Keratinocyte (primary cell): ENCODE measurements at regions not wholly inside any gene's neighbourhood (a gene's known extent, or its start where the extent isn't known, plus 50 kb on each side); places are given as distances from the start of the nearest gene placed in this dataset.

Experiments
- DNase-seq: peaks from one replicate; pipeline ENCODE4 v3.0.0-alpha.2; 2011; ENCODE audit warnings: low read depth, missing footprints, low spot score
- FAIRE-seq: peaks from 2 replicates; lab custom pipeline; 2011; peaks lifted over from hg19 to GRCh38; lab: Jason Lieb, UNC
- H2AFZ ChIP-seq: 2 replicates; pipeline ENCODE4 v1.6.0; 2012; ENCODE audit warnings: low read length, control low read depth, inconsistent platforms; ENCODE audit not compliant: control insufficient read depth
- H3K27ac ChIP-seq: 2 replicates; pipeline ENCODE4 v1.5.1; 2011; ENCODE audit warnings: low read length; ENCODE audit not compliant: control insufficient read depth, insufficient read depth
- H3K27me3 ChIP-seq: 3 replicates; pipeline ENCODE4 v1.6.0; 2011; ENCODE audit warnings: low read length; ENCODE audit not compliant: control insufficient read depth, insufficient read depth; ENCODE audit errors: extremely low read depth
- H3K36me3 ChIP-seq, 2 experiments: 2 replicates in 1 of 2; 3 replicates in 1 of 2; pipeline ENCODE4 v1.5.1; 2011; ENCODE audit warnings: low read length in 2 of 2, mild to moderate bottlenecking in 1 of 2; ENCODE audit not compliant: control insufficient read depth in 2 of 2, insufficient read depth in 2 of 2; ENCODE audit errors: extremely low read depth in 1 of 2
- H3K4me1 ChIP-seq: 3 replicates; pipeline ENCODE4 v1.5.1; 2011; ENCODE audit warnings: low read length; ENCODE audit not compliant: control insufficient read depth, insufficient read depth; ENCODE audit errors: extremely low read depth
- H3K4me2 ChIP-seq: 3 replicates; pipeline ENCODE4 v1.6.0; 2011; ENCODE audit warnings: low read depth, low read length; ENCODE audit not compliant: control insufficient read depth, insufficient read depth; ENCODE audit errors: extremely low read depth
- H3K4me3 ChIP-seq, 3 experiments: fragments of 200-600 bp in 1 of 3; sonication (generic) in 1 of 3; 2 replicates in 2 of 3; 3 replicates in 1 of 3; pipeline ENCODE4 v1.5.1; 2011 to 2016; ENCODE audit warnings: low read length in 3 of 3, mild to moderate bottlenecking in 3 of 3, control low read depth in 2 of 3, inconsistent platforms in 1 of 3, low read depth in 1 of 3, mixed read lengths in 1 of 3, mixed run types in 1 of 3, moderate library complexity in 1 of 3; ENCODE audit not compliant: control insufficient read depth in 2 of 3, insufficient read depth in 2 of 3; ENCODE audit errors: extremely low read depth in 1 of 3
- H3K79me2 ChIP-seq: 2 replicates; pipeline ENCODE4 v1.6.0; 2012; ENCODE audit warnings: low read length; ENCODE audit not compliant: control insufficient read depth, insufficient read depth
- H3K9ac ChIP-seq: 3 replicates; pipeline ENCODE4 v1.6.0; 2011; ENCODE audit warnings: low read length; ENCODE audit not compliant: control insufficient read depth, insufficient read depth; ENCODE audit errors: extremely low read depth
- H3K9me1 ChIP-seq: 3 replicates; pipeline ENCODE4 v1.6.0; 2011; ENCODE audit warnings: low read length; ENCODE audit not compliant: control insufficient read depth, insufficient read depth; ENCODE audit errors: extremely low read depth
- H3K9me3 ChIP-seq: 2 replicates; pipeline ENCODE4 v1.5.1; 2012; ENCODE audit warnings: low read depth, low read length; ENCODE audit not compliant: control insufficient read depth
- H4K20me1 ChIP-seq: 3 replicates; pipeline ENCODE4 v1.6.0; 2011; ENCODE audit warnings: low read length; ENCODE audit not compliant: control insufficient read depth, insufficient read depth; ENCODE audit errors: extremely low read depth
- CTCF ChIP-seq, 3 experiments: IDR thresholded peaks in 1 of 3; conservative IDR thresholded peaks in 1 of 3; optimal IDR thresholded peaks in 1 of 3; 2 replicates in 2 of 3; 3 replicates in 1 of 3; pipeline versions ENCODE3 to v1.5.1; 2011; ENCODE audit warnings: low read length in 3 of 3, mild to moderate bottlenecking in 3 of 3, moderate library complexity in 2 of 3, control low read depth in 1 of 3, inconsistent platforms in 1 of 3; ENCODE audit not compliant: insufficient read depth in 2 of 3; ENCODE audit errors: extremely low read depth in 1 of 3
- EZH2 ChIP-seq: IDR thresholded peaks from one replicate; pipeline ENCODE4 v1.6.1; 2012; ENCODE audit warnings: inconsistent platforms, mild to moderate bottlenecking, low read length, moderate library complexity
- dilution Hi-C: fragments of 300-500 bp; cut with MboI; formaldehyde crosslinking; loops from one replicate; pipeline ENCODE4 v1.7.0; 2020; ENCODE audit warnings: low sequenced_read_pairs; ENCODE audit not compliant: extremely low pct_ligation_motif_present

GRCh38 chr7:52659178-52659577 lies 376.3 kb upstream of the POM121L12 start:
- H3K4me2 ChIP-seq, result no peak overlapping the region
- dilution Hi-C loops, result no loop called here
- no peak for DNase-seq
- no peaks in the 10 kb centered on the region for H3K4me1 ChIP-seq
- H3K27ac ChIP-seq, result no peak overlapping the region
- no peak overlapping the region for H3K9ac ChIP-seq
- no peaks in the 10 kb centered on the region for H3K27me3 ChIP-seq
- no peaks in the 10 kb centered on the region for H3K9me3 ChIP-seq
- no peak for TF ChIP-seq EZH2
- TF ChIP-seq CTCF (optimal IDR thresholded peaks at IDR 0.05 in 1 of 3, IDR thresholded peaks at IDR 0.05 in 1 of 3, conservative IDR thresholded peaks at IDR 0.05 in 1 of 3; ENCODE audit: extremely low read depth in 1 of 3, insufficient read depth in 2 of 3, low read length in 3 of 3), result no peak
- FAIRE-seq, result no peak
- H3K4me3 ChIP-seq, result no peak overlapping the region
- no peaks in the 10 kb centered on the region for H3K79me2 ChIP-seq
- H4K20me1 ChIP-seq, result no peaks in the 10 kb centered on the region
- H2AFZ ChIP-seq, result no peak overlapping the region
- no peaks in the 10 kb centered on the region for H3K9me1 ChIP-seq
- H3K36me3 ChIP-seq, result no peaks in the 10 kb centered on the region

GRCh38 chr7:52656098-52656497 lies 379.3 kb upstream of the POM121L12 start:
- TF ChIP-seq CTCF (optimal IDR thresholded peaks at IDR 0.05 in 1 of 3, IDR thresholded peaks at IDR 0.05 in 1 of 3, conservative IDR thresholded peaks at IDR 0.05 in 1 of 3; ENCODE audit: extremely low read depth in 1 of 3, insufficient read depth in 2 of 3, low read length in 3 of 3) (no peak), EZH2 (no peak)
- Histone ChIP-seq H3K4me2 (no peak overlapping the region), H3K4me1 (no peaks in the 10 kb centered on the region), H3K9me3 (no peaks in the 10 kb centered on the region), H3K9ac (no peak overlapping the region), H4K20me1 (no peaks in the 10 kb centered on the region), H3K27ac (no peak overlapping the region), H3K79me2 (no peaks in the 10 kb centered on the region), H3K27me3 (no peaks in the 10 kb centered on the region), H3K36me3 (no peaks in the 10 kb centered on the region), H3K9me1 (no peaks in the 10 kb centered on the region), H3K4me3 (no peak overlapping the region), H2AFZ (no peak overlapping the region)
- dilution Hi-C loops, result no loop called here
- FAIRE-seq, result no peak
- DNase-seq, result no peak
